ENCODE measurements at regions not wholly inside any gene's neighbourhood (a gene's known extent, or its start where the extent isn't known, plus 50 kb on each side); places are given as distances from the start of the nearest gene placed in this dataset.

DNA sequence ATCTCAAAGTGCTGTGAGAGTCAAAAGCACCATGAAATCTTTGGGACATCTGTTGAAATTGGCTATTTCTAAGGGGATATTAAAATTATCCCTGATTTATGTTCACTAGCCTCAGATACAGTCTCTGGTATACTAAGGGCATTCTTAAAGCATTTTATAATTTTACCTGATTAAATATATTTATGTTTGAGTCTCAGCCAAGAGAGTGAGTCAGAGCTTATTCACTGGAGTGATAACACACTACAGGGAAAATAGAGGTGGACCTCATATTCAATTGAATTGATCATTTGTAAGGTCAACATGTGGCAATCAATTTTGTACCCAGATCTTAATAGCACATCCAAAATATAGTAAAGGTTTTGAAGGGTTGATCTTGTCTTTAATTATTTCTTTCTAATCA, 733.6 kb downstream of the EPHA3 start:
- no peak for TF ChIP-seq POLR2A (IDR thresholded peaks at IDR 0.05)
- TF ChIP-seq CTCF (IDR thresholded peaks at IDR 0.05), result no peak
- TF ChIP-seq EP300 (IDR thresholded peaks at IDR 0.05), result no peak
- no peak for TF ChIP-seq POLR2AphosphoS5 (IDR thresholded peaks at IDR 0.05)

Measured in gastroesophageal sphincter (tissue), 3 donors.